Bronchial epithelial cell (primary cell): ENCODE measurements at regions not wholly inside any gene's neighbourhood (a gene's known extent, or its start where the extent isn't known, plus 50 kb on each side); places are given as distances from the start of the nearest gene placed in this dataset.

Source experiments
- DNase-seq: peaks from one replicate; pipeline ENCODE4 v3.0.0-alpha.2; 2010; ENCODE audit warnings: low read depth
- FAIRE-seq: peaks from 2 replicates; lab custom pipeline; 2011; peaks lifted over from hg19 to GRCh38; lab: Jason Lieb, UNC
- H3K27me3 ChIP-seq: 2 replicates; pipeline ENCODE4 v1.5.1; 2011; ENCODE audit warnings: low read length; ENCODE audit not compliant: control insufficient read depth, insufficient read depth
- H3K36me3 ChIP-seq: 2 replicates; pipeline ENCODE4 v1.5.1; 2011; ENCODE audit warnings: low read length; ENCODE audit not compliant: control insufficient read depth, insufficient read depth
- H3K4me3 ChIP-seq: 2 replicates; pipeline ENCODE4 v1.5.1; 2011; ENCODE audit warnings: mild to moderate bottlenecking, low read depth, low read length, control low read depth
- CTCF ChIP-seq: IDR thresholded peaks from 2 replicates; pipeline ENCODE4 v1.5.1; 2011; ENCODE audit warnings: mild to moderate bottlenecking, moderate library complexity, low read length, control low read depth, inconsistent platforms; ENCODE audit not compliant: insufficient read depth, severe bottlenecking

GRCh38 chr10:91124016-91124415 is 96.4 kb upstream of the PCGF5 start:
- Histone ChIP-seq H3K27me3 (no peaks in the 10 kb centered on the region), H3K4me3 (no peak overlapping the region), H3K36me3 (no peaks in the 10 kb centered on the region)
- DNase-seq (peak; percentile 1), FAIRE-seq (no peak)
- TF ChIP-seq CTCF: no peak

- FAIRE-seq: no peak
Measured at GRCh38 chr10:91126471-91126870, 94.0 kb upstream of the PCGF5 start.

GRCh38 chr10:91127341-91128082 is 93.0 kb upstream of the PCGF5 start:
- DNase-seq: no peak
- FAIRE-seq: no peak
- H3K27me3 ChIP-seq: no peaks in the 10 kb centered on the region
- H3K36me3 ChIP-seq: no peaks in the 10 kb centered on the region
- TF ChIP-seq CTCF: no peak
- no peak overlapping the region for H3K4me3 ChIP-seq

More at GRCh38 chr10:91126471-91126870, 94.0 kb upstream of the PCGF5 start:
- no peak overlapping the region for H3K4me3 ChIP-seq
- H3K36me3 ChIP-seq: no peaks in the 10 kb centered on the region
- no peak for DNase-seq
- H3K27me3 ChIP-seq: no peaks in the 10 kb centered on the region
- no peak for TF ChIP-seq CTCF

GRCh38 chr10:91135113-91135512 is 85.3 kb upstream of the PCGF5 start:
- Histone ChIP-seq H3K36me3 (no peaks in the 10 kb centered on the region), H3K4me3 (no peak overlapping the region), H3K27me3 (no peaks in the 10 kb centered on the region)
- no peak for TF ChIP-seq CTCF
- FAIRE-seq: no peak
- DNase-seq: no peak

GRCh38 chr10:91137011-91137643 is 83.3 kb upstream of the PCGF5 start:
- FAIRE-seq: no peak
- DNase-seq: no peak
- no peak for TF ChIP-seq CTCF

GRCh38 chr10:91137822-91138221 is 82.6 kb upstream of the PCGF5 start:
- FAIRE-seq: no peak
- Histone ChIP-seq H3K4me3 (no peak overlapping the region), H3K27me3 (no peaks in the 10 kb centered on the region), H3K36me3 (no peaks in the 10 kb centered on the region)
- no peak for TF ChIP-seq CTCF
- DNase-seq: peak; percentile 12

More at GRCh38 chr10:91137011-91137643, 83.3 kb upstream of the PCGF5 start:
- Histone ChIP-seq H3K4me3 (no peak overlapping the region), H3K36me3 (no peaks in the 10 kb centered on the region), H3K27me3 (no peaks in the 10 kb centered on the region)
